ENCODE measurements at regions not wholly inside any gene's neighbourhood (a gene's known extent, or its start where the extent isn't known, plus 50 kb on each side); places are given as distances from the start of the nearest gene placed in this dataset.

- intact Hi-C loops (cut with DNase I) = no loop called here
- H3K27ac ChIP-seq = no peak overlapping the region
- H3K9me3 ChIP-seq = no peaks in the 10 kb centered on the region
- no peak overlapping the region for H3K9ac ChIP-seq (ENCODE audit: low read depth in 2 of 2, low read length in 2 of 2)
- no peaks in the 10 kb centered on the region for H3K36me3 ChIP-seq
- DNase-seq = no peak
- H3K4me3 ChIP-seq = no peak overlapping the region
- no peaks in the 10 kb centered on the region for H3K4me1 ChIP-seq
- no peak for TF ChIP-seq CTCF (IDR thresholded peaks at IDR 0.05)
- H3K27me3 ChIP-seq = no peaks in the 10 kb centered on the region
Measured at GRCh38 chr10:130963786-130964522, 347.6 kb downstream of the TCERG1L start.

GRCh38 chr10:130964771-130965170 lies 346.8 kb downstream of the TCERG1L start:
- Histone ChIP-seq H3K36me3 (no peaks in the 10 kb centered on the region), H3K4me3 (no peak overlapping the region), H3K9me3 (no peaks in the 10 kb centered on the region), H3K4me1 (no peaks in the 10 kb centered on the region), H3K27me3 (no peaks in the 10 kb centered on the region), H3K9ac (ENCODE audit: low read depth in 2 of 2, low read length in 2 of 2) (no peak overlapping the region), H3K27ac (no peak overlapping the region)
- DNase-seq = no peak
- intact Hi-C loops (cut with DNase I) = no loop called here
- no peak for TF ChIP-seq CTCF (IDR thresholded peaks at IDR 0.05)

GRCh38 chr10:130967161-130967560 lies 344.4 kb downstream of the TCERG1L start:
- Histone ChIP-seq H3K27ac (no peak overlapping the region), H3K9me3 (no peaks in the 10 kb centered on the region), H3K36me3 (no peaks in the 10 kb centered on the region), H3K4me3 (no peak overlapping the region), H3K27me3 (no peaks in the 10 kb centered on the region), H3K9ac (ENCODE audit: low read depth in 2 of 2, low read length in 2 of 2) (no peak overlapping the region), H3K4me1 (no peaks in the 10 kb centered on the region)
- no peak for TF ChIP-seq CTCF (IDR thresholded peaks at IDR 0.05)
- DNase-seq = no peak
- intact Hi-C loops (cut with DNase I) = no loop called here

GRCh38 chr10:130967784-130968183 lies 343.7 kb downstream of the TCERG1L start:
- no peak for DNase-seq
- intact Hi-C loops (cut with DNase I) = no loop called here
- Histone ChIP-seq H3K4me1 (no peaks in the 10 kb centered on the region), H3K36me3 (no peaks in the 10 kb centered on the region), H3K4me3 (no peak overlapping the region), H3K9me3 (no peaks in the 10 kb centered on the region), H3K27me3 (no peaks in the 10 kb centered on the region), H3K9ac (ENCODE audit: low read depth in 2 of 2, low read length in 2 of 2) (no peak overlapping the region), H3K27ac (no peak overlapping the region)
- no peak for TF ChIP-seq CTCF (IDR thresholded peaks at IDR 0.05)

- Histone ChIP-seq H3K4me1 (no peaks in the 10 kb centered on the region), H3K27ac (no peak overlapping the region)
Measured at GRCh38 chr10:130968511-130968910, 343.0 kb downstream of the TCERG1L start.

More at GRCh38 chr10:130968511-130968910, 343.0 kb downstream of the TCERG1L start:
- H3K27me3 ChIP-seq = no peaks in the 10 kb centered on the region
- H3K9ac ChIP-seq (ENCODE audit: low read depth in 2 of 2, low read length in 2 of 2) = no peak overlapping the region
- no peaks in the 10 kb centered on the region for H3K36me3 ChIP-seq
- intact Hi-C loops (cut with DNase I) = no loop called here
- H3K9me3 ChIP-seq = no peaks in the 10 kb centered on the region
- no peak for TF ChIP-seq CTCF (IDR thresholded peaks at IDR 0.05)
- DNase-seq = no peak
- no peak overlapping the region for H3K4me3 ChIP-seq
